HG02852 (cell line): ENCODE measurements at regions not wholly inside any gene's neighbourhood (a gene's known extent, or its start where the extent isn't known, plus 50 kb on each side); places are given as distances from the start of the nearest gene placed in this dataset.
"Not testable (repeated sequence)": the region's sequence is repeated elsewhere in the genome, so short reads cannot be mapped to it uniquely, and the experiment has no call there.

Experiments
- ATAC-seq: cut with Tn5 transposase; IDR thresholded peaks from one replicate; pipeline ENCODE4 v1.9.1; 2021; ENCODE audit warnings: mild to moderate bottlenecking, moderate library complexity; ENCODE audit not compliant: unreplicated experiment

DNA sequence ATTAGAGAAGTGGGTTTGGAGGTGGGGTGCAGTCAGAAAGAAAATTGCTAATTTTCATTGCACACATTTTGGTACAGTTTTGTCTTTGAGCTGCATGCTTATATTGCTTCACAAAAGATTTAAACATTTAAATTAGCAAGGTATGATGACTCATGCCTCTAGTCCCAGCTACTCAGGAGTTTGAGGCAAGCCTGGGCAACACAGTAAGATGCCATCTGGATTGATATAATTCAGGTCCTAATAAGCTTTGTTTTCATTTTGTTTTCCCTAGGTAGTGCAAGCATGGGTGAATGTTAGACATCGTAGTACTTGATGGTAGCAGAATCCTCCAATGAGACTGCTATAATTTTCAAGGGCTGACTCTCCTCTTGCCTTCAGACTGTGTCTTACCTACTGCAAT, 396.7 kb upstream of the RGPD4 start:
- ATAC-seq, result no peak

DNA sequence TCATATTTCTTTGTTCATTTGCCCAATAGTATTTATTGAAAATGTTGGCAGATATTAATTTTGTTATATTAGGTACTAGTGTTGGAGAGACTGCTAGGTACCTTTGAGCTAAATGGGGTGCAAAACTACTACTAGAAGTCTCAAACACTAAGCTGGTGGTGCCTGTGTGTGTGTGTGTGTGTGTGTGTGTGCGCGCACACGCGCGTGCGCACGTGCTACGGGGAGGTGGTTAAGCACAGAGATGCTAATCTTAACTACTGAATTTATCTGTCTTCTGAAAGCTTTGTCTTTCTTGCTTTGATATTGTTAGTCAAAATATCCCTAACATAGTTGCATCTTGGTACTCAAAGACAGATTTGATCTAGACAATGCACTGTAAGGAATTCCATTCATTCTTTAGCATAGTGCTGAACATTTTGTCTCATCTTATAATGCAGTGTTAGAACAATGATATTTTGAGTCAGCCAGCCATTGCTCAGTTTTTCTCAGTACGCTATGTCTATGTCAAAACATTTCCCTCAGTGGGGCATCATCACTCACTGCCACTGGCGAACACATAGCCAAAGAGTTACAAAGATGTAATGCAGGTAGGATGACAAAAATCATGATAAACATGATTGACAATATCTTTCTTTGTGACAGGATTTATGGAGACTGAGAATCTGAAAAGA, 396.0 kb upstream of the RGPD4 start:
- ATAC-seq, result no peak

- ATAC-seq, result no peak
Observed at GRCh38 chr2:107436281-107436680, 390.4 kb upstream of the RGPD4 start.

GRCh38 chr2:107437265-107437664, 389.4 kb upstream of the RGPD4 start:
- no peak for ATAC-seq

DNA sequence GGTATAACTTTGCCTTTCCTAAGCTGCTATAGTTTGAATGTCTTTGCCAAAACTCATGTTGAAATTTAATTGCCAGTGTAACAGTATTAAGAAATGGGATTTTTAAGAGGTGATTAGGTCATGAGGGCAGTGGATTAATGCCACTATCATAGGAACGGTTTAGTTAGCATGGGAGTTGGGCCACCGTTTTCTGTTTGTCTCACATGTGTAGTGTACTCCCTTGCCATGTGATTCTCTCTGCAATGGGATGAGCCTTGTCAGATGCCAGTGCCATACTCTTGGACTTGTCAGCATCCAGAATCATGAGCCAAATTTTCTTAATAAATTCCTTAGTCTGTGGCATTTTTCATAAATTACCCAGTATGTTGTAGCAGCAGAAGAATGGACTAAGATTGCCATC, 388.9 kb upstream of the RGPD4 start:
- ATAC-seq, result no peak

DNA sequence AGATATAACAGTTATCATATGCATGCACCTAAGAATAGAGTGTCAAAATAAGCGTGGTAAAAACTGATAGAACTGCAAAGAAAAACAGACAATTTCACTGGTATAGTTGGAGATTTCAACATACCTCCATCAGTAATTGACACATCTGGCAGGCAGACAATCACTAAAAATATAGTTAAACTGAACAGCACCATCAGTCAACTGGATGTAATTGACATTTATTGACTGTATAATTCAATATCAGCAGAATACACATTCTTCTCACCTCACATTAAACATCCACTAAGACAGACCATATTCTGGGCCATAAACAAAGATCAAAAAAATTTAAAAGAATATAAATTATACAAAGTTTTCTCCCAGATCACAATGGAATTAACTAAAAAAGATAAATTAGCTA, 378.5 kb upstream of the RGPD4 start:
- no peak for ATAC-seq

GRCh38 chr2:107461301-107461700, 365.4 kb upstream of the RGPD4 start:
- ATAC-seq, result no peak

DNA sequence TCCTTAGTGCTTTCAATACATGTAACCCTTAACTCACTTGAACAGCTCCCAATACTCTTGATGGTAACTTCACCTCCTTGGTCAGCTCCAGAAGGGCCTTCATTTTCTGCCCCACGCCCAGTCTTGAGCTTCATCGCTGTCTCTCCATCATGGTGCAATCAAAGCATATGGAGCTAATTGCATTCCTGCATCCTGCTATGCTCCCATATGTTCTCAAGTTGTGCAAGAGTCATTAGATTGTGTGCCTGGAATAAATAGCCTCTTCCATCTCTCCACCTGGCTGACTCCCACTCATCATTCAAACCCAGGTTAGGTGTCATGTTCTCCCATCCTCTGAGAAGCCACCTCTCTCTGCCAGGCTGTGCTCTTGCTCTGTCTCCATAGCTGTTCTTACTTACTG, 364.5 kb upstream of the RGPD4 start:
- ATAC-seq, result no peak

GRCh38 chr2:107466241-107466640, 360.5 kb upstream of the RGPD4 start:
- no peak for ATAC-seq

DNA sequence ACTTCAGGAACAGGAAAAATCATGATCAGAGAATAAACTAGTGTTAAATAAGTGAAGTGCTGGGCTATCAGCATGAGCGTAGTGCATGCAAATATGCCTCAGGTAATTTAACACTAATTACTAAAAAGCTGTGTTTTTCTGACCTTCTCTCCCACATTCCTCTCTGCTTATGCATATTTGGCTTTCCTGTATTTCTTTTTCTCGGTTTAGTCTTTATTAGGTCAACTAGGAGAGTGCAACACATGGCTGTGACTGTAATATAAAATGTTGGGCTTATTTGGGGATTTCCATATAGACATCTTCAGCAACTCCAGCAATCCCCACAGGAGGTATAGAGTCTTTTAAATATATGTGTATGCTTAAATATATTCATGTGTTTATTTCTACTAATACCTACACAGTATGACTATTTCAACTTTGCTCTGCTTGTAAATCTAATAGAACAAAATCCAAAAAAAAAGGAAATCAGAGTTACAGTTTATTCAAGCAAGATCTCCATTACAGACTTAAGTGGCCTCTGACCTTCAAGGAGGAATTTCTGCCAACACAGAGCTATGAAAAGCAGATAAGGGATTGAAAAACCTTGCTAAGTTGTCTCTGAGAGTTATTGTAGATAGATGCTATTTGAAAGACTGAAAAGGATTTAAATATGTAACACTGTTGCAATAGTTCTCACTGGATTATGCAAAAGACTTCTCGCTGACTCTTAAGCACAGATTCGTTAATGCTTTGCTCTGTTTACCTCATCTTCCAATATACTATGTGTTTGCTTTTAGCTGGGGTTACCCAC, 359.5 kb upstream of the RGPD4 start:
- no peak for ATAC-seq

- ATAC-seq, result no peak
Observed at GRCh38 chr2:107469437-107469995, 357.2 kb upstream of the RGPD4 start.

DNA sequence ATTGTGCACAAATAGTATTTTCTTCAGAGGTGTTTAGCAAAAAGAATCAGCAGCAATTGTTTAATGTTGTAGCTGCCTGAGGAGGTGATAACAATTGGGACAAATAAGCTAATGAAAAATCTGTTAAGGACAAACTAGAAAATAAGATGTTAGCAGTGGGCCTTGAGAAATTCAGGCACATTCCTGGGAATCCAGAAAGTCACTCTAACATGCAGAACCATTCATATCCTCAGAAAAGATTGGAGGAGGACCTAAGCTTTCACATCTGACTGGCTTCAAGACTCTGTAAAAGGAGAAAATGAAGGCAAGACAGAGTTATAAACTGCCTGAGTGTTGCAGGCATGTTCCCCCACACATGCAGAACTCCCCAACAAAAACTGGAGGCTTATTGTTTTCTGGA, 353.5 kb upstream of the RGPD4 start:
- ATAC-seq, result no peak

DNA sequence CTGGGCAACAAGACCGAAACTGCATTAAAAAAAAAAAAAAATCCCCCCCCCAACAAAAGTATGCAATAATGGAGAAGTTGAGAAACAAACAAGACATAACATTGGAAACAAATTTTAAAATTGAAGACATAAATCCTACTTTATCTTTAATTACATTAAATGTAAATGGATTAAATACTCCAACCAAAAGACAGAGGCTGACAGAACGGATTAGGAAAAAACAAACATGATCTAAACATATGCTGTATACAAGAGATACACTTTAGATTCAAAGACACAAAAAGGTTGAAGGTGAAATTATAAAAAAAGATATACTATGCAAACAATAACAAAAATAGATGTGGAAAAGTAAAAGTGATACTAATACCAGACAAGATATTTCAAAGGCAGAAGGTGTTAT, 350.8 kb upstream of the RGPD4 start:
- no peak for ATAC-seq

DNA sequence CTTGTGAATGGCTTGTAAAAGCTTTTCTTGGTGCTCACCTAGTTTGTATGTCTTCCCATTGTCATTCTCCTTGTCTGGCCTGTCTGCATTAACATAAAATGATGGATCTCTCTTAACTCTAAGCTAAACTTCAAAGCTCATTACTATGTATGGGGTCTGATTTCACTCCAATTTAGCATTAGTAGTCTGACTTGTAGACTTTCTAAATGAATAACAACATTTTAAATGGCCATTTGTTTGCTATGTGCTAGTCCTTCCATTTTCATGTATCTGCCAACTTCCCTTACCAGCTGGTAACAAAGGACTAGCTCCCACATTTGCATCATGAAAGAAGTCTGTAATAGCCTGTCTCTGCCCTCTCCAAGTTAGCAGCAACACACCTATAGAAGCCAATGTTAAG, 324.2 kb upstream of the RGPD4 start:
- no peak for ATAC-seq

DNA sequence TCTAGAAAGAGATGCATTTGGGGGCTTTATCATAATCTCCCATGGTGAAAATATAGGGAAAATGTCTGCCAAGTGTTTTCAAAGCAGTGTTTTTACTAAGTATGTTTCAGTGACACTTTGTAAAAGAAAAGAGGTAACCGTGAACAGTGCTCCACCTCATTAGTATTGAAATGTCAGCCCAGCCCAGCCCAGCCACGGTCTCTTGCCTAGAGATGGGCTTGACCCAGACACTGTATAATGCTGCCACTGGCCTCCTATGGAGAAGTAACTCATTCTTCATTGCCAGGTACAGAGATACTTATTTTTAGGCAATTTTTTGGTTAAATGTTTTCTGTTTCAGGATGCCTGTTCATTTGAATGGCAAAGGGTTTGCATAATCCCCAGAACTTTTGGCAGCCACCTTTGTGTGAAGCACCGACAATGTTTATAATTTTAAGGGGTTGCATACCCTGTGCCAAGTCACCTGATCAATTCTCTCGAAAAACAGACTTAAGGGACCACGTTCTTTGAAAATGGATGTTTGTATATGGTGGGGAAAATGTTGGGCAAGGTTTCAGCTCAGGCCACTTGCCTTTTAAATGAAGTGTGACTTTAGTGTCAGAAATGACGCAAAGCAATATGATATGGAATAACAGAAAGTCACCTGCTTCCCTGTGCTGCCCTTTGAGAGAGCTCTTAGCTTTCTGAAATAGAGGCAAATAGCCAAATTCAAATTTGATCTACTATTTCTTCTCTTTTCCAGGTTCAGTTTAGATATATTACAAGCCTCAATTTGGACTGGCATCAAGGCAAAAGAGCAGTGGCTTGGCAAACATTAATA, 314.5 kb upstream of the RGPD4 start:
- no peak for ATAC-seq

- ATAC-seq, result no peak
Observed at GRCh38 chr2:107525406-107525805, 301.3 kb upstream of the RGPD4 start.

- no peak for ATAC-seq
Observed at GRCh38 chr2:107529146-107529545, 297.5 kb upstream of the RGPD4 start.

DNA sequence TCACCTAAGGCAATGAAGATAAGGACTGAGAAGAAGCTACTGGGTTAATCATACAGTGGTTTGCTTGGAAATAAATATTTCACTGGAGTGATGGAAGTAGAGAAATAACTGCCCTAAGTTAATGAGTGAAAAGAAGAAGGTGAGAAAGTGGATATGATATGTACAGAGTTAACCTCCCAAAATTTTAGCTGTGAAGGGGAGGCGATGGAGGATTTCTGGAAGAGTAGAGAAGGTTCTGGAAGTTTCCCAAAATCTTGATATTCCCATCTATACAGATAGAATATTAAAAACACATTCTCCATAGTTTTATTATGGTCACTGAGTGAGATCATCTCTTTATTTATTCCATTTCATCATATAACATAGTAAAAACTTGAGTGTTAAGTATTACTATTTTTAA, 296.6 kb upstream of the RGPD4 start:
- ATAC-seq, result no peak

DNA sequence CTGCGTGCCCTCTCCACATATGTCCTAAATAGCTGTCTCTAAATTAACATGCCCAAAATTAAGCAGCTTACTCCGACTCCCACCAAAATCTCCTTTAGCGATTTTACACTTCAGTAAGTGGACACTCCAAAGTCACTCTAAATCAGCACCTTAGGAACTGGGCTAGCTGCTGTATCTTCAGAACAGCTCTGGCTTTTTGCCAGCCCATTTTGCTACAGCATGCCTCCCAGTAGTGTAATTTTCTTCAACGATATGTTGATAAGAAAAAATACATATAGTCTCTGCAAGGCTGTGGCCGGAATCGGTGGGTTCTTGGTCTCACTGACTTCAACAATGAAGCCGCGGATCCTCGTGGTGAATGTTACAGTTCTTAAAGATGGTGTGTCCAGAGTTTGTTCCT, 291.8 kb upstream of the RGPD4 start:
- no peak for ATAC-seq

DNA sequence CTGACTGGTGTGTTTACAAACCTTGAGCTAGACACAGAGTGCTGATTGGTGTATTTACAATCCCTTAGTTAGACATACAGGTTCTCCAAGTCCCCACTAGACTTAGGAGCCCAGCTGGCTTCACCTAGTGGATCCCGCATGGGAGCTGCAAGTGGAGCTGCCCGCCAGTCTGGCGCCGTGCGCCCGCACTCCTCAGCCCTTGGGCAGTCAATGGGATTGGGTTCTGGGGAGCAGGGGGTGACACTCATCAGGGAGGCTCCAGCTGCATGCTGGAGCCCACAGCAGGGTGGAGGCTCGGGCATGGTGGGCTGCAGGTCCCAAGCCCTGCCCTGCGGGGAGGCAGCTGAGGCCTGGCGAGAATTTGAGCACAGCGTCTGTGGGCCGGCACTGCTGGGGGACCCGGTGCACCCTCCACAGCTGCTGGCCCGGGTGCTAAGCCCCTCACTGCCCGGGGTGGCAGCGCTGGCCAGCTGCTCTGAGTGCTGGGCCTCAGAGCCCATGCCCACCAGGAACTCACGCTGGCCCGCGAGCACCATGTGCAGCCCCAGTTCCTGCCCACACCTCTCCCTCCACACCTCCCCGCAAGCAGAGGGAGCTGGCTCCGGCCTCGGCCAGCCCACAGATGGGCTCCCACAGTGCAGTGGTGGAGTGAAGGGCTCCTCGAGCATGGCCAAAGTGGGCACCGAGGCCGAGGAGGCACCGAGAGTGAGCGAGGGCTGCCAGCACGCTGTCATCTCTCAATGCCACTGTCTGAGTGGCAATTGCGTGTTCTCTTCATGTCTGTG, 290.6 kb upstream of the RGPD4 start:
- ATAC-seq, result not testable (repeated sequence)

GRCh38 chr2:107542314-107542740, 284.4 kb upstream of the RGPD4 start:
- no peak for ATAC-seq
